ENCODE measurements at regions not wholly inside any gene's neighbourhood (a gene's known extent, or its start where the extent isn't known, plus 50 kb on each side); places are given as distances from the start of the nearest gene placed in this dataset.

GRCh38 chr20:55354720-55355119, 650.6 kb downstream of the CBLN4 start:
- H3K4me3 ChIP-seq (ENCODE audit: low read depth, low read length): no peak overlapping the region
- no peak for TF ChIP-seq CTCF (IDR thresholded peaks at IDR 0.05; ENCODE audit: borderline replicate concordance, insufficient read depth, low read depth, low read length)

GRCh38 chr20:55353206-55353605, 652.1 kb downstream of the CBLN4 start:
- no peak for TF ChIP-seq CTCF (IDR thresholded peaks at IDR 0.05; ENCODE audit: borderline replicate concordance, insufficient read depth, low read depth, low read length)
- H3K4me3 ChIP-seq (ENCODE audit: low read depth, low read length): no peak overlapping the region

GRCh38 chr20:55348223-55348622, 657.1 kb downstream of the CBLN4 start:
- no peak overlapping the region for H3K4me3 ChIP-seq (ENCODE audit: low read depth, low read length)
- TF ChIP-seq CTCF (IDR thresholded peaks at IDR 0.05; ENCODE audit: borderline replicate concordance, insufficient read depth, low read depth, low read length): no peak

GRCh38 chr20:55342822-55343221, 662.5 kb downstream of the CBLN4 start:
- TF ChIP-seq CTCF (IDR thresholded peaks at IDR 0.05; ENCODE audit: borderline replicate concordance, insufficient read depth, low read depth, low read length): no peak
- no peak overlapping the region for H3K4me3 ChIP-seq (ENCODE audit: low read depth, low read length)

- no peak for TF ChIP-seq CTCF (IDR thresholded peaks at IDR 0.05; ENCODE audit: borderline replicate concordance, insufficient read depth, low read depth, low read length)
- H3K4me3 ChIP-seq (ENCODE audit: low read depth, low read length): no peak overlapping the region
Measured at GRCh38 chr20:55333798-55334197, 671.5 kb downstream of the CBLN4 start.

GRCh38 chr20:55329108-55329507, 676.2 kb downstream of the CBLN4 start:
- no peak for TF ChIP-seq CTCF (IDR thresholded peaks at IDR 0.05; ENCODE audit: borderline replicate concordance, insufficient read depth, low read depth, low read length)
- no peak overlapping the region for H3K4me3 ChIP-seq (ENCODE audit: low read depth, low read length)

GRCh38 chr20:55322745-55323144, 682.6 kb downstream of the CBLN4 start:
- TF ChIP-seq CTCF (IDR thresholded peaks at IDR 0.05; ENCODE audit: borderline replicate concordance, insufficient read depth, low read depth, low read length): no peak
- H3K4me3 ChIP-seq (ENCODE audit: low read depth, low read length): no peak overlapping the region
